B cell (primary cell): ENCODE measurements at regions not wholly inside any gene's neighbourhood (a gene's known extent, or its start where the extent isn't known, plus 50 kb on each side); places are given as distances from the start of the nearest gene placed in this dataset.
"Not testable (repeated sequence)": the region's sequence is repeated elsewhere in the genome, so short reads cannot be mapped to it uniquely, and the experiment has no call there.

Experiments used
- ATAC-seq: fragments of 200-7000 bp; cut with Tn5 transposase; one replicate; pipeline ENCODE4 v1.10.0; 2021; ENCODE audit warnings: low read depth, mild to moderate bottlenecking, moderate number of reproducible peaks, moderate library complexity
- CTCF ChIA-PET: fragments of 350-600 bp; sonication (Branson Sonifier 250); formaldehyde crosslinking; loops from one replicate; lab custom pipeline; 2021; ENCODE audit warnings: antibody characterized with exemption, inconsistent platforms; lab: Charles Lee
- POLR2A ChIA-PET: fragments of 350-600 bp; sonication (Branson Sonifier 250); formaldehyde crosslinking; loops from one replicate; lab custom pipeline; 2021; ENCODE audit warnings: antibody characterized with exemption; lab: Charles Lee
- DNase-seq: peaks from one replicate; pipeline ENCODE4 v3.0.0; 2013
- H2AFZ ChIP-seq: 2 replicates; pipeline ENCODE4 v1.6.1; 2012; ENCODE audit warnings: mild to moderate bottlenecking, low read depth, low read length; ENCODE audit not compliant: insufficient read depth, poor library complexity, severe bottlenecking
- H3K27ac ChIP-seq, 2 donors: 1 replicate in 1 of 2; 2 replicates in 1 of 2; pipeline ENCODE4 v1.5.1; 2012 to 2013; ENCODE audit warnings: low read length in 2 of 2, mild to moderate bottlenecking in 2 of 2, moderate library complexity in 1 of 2
- H3K27me3 ChIP-seq, 4 experiments: fragments of 200-600 bp in 1 of 4; sonication (generic) in 1 of 4; replicated peaks in 1 of 4; 1 replicate in 2 of 4; 2 replicates in 2 of 4; pipeline versions ENCODE4 v1.6.1 to v1.7.0; 2013 to 2016; ENCODE audit warnings: low read length in 3 of 4, mild to moderate bottlenecking in 2 of 4, mixed read lengths in 1 of 4, moderate library complexity in 1 of 4; ENCODE audit not compliant: insufficient read depth in 4 of 4, control insufficient read depth in 3 of 4; ENCODE audit errors: control extremely low read depth in 1 of 4
- H3K36me3 ChIP-seq, 2 experiments: replicated peaks in 1 of 2; 1 replicate in 1 of 2; 2 replicates in 1 of 2; pipeline versions ENCODE4 v1.6.1 to v1.7.1; 2013; ENCODE audit warnings: low read length in 1 of 2; ENCODE audit not compliant: insufficient read depth in 2 of 2, control insufficient read depth in 1 of 2; ENCODE audit errors: control extremely low read depth in 1 of 2, extremely low read depth in 1 of 2
- H3K4me1 ChIP-seq, 2 donors: fragments of 200-600 bp in 1 of 2; sonication (generic) in 1 of 2; 1 replicate in 1 of 2; 2 replicates in 1 of 2; pipeline versions ENCODE4 v1.5.1 to v1.6.1; 2013 to 2017; ENCODE audit warnings: low read length in 2 of 2; ENCODE audit not compliant: control insufficient read depth in 2 of 2, insufficient read depth in 2 of 2
- H3K4me2 ChIP-seq: replicated peaks from 2 replicates; pipeline ENCODE3; 2012; ENCODE audit warnings: mild to moderate bottlenecking, low read depth, low read length; ENCODE audit not compliant: poor library complexity, severe bottlenecking
- H3K4me3 ChIP-seq, 5 experiments: fragments of 200-600 bp in 1 of 5; sonication (generic) in 1 of 5; 1 replicate in 3 of 5; 2 replicates in 2 of 5; pipeline versions ENCODE4 v1.5.1 to v1.7.0; 2011 to 2016; ENCODE audit warnings: low read length in 4 of 5, mild to moderate bottlenecking in 4 of 5, low read depth in 2 of 5, control low read depth in 1 of 5, moderate library complexity in 1 of 5; ENCODE audit not compliant: insufficient read depth in 1 of 5; ENCODE audit errors: control extremely low read depth in 1 of 5, extremely low read depth in 1 of 5
- H3K79me2 ChIP-seq: fragments of 200-600 bp; sonication (generic); one replicate; pipeline ENCODE4 v1.6.0; 2016; ENCODE audit warnings: low read length; ENCODE audit not compliant: control insufficient read depth, insufficient read depth
- H3K9ac ChIP-seq: fragments of 200-600 bp; sonication (generic); 2 replicates; pipeline ENCODE4 v1.6.1; 2017; ENCODE audit warnings: mild to moderate bottlenecking, low read length, moderate library complexity
- H3K9me3 ChIP-seq, 3 donors: one replicate each; pipeline versions ENCODE4 v1.6.1 to v1.7.1; 2013; ENCODE audit warnings: low read length in 2 of 3; ENCODE audit not compliant: control insufficient read depth in 2 of 3, insufficient read depth in 1 of 3; ENCODE audit errors: control extremely low read depth in 1 of 3
- H4K20me1 ChIP-seq: 2 replicates; pipeline ENCODE4 v1.6.0; 2012; ENCODE audit warnings: mild to moderate bottlenecking, low read length; ENCODE audit not compliant: insufficient read depth, control insufficient read depth, poor library complexity, severe bottlenecking
- H3K27ac Mint-ChIP-seq: one replicate; pipeline ENCODE4 v1.8.0; 2021; ENCODE audit warnings: mixed read lengths
- H3K27me3 Mint-ChIP-seq: one replicate; pipeline ENCODE4 v1.8.0; 2021; ENCODE audit warnings: mixed read lengths
- H3K4me1 Mint-ChIP-seq: one replicate; pipeline ENCODE4 v1.8.0; 2021; ENCODE audit warnings: mixed read lengths
- H3K4me3 Mint-ChIP-seq: one replicate; pipeline ENCODE4 v1.8.0; 2021; ENCODE audit warnings: mixed read lengths
- H3K9me3 Mint-ChIP-seq: one replicate; pipeline ENCODE4 v1.8.0; 2022; ENCODE audit warnings: mixed read lengths; ENCODE audit not compliant: insufficient read depth
- EZH2 ChIP-seq: IDR thresholded peaks from 2 replicates; pipeline ENCODE4 v1.6.1; 2012; ENCODE audit warnings: borderline replicate concordance, low read depth, mild to moderate bottlenecking, moderate library complexity, low read length; ENCODE audit not compliant: insufficient read depth, poor library complexity, severe bottlenecking
- WGBS: methylation state at CpG from one replicate; pipeline ENCODE4 v1.1.5; 2013; ENCODE audit warnings: missing lambda C conversion rate; ENCODE audit not compliant: insufficient coverage; 5-methylcytosine and 5-hydroxymethylcytosine counted together
- intact Hi-C: fragments of 100-400 bp; cut with micrococcal nuclease; formaldehyde crosslinking; loops from one replicate; pipeline ENCODE4 v1.10.0; 2022
- TF ChIP-seq, protein P1 (sequence below): fragments of 200-600 bp; IDR thresholded peaks from one replicate; pipeline ENCODE4 v1.8.0; 2022; ENCODE audit warnings: antibody characterized with exemption, mild to moderate bottlenecking

DNA sequence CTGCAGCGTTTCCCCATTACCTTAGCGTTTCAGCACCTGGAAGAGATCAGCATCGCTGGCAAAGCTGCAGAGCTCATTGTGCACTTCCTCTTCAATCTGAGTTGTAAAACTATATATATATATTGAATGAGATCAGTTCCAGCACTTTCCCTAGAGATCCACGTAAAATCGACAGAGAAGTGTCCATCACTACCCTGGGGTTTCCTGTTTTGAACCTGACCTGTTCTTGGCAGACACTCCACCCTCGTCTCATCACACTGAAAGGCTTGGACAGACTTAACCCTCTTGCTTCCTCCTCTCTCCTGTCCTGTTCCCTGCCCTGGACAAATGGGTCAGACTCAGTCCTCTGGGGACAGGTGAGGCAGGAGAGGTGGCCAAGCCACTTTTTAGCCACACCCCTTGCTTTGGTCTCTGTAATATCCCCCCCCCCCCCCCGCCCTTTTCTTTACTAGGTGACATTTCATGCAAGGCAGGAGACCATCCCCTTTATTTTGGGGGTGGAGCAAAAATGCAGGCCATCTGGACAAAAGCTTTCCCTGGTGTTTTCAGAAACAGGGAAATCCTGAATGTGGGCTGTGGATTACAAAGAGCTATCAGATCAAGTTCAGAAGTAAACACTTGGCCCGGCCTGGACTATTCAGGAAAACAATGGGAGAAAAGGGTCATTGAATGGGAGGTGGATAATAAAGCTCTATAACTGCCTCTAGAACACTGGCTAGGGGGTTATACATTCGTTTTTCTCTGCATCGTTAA is 83.7 kb upstream of the KDM7A start:
- no peak overlapping the region for H3K4me3 Mint-ChIP-seq
- H3K79me2 ChIP-seq: no peaks in the 10 kb centered on the region
- no peak overlapping the region for H3K27ac ChIP-seq
- WGBS: 9% methylated on average over 3 of the region's 10 CpGs
- H4K20me1 ChIP-seq: no peaks in the 10 kb centered on the region
- ChIA-PET POLR2A (no interaction called here), CTCF (no interaction called here)
- intact Hi-C loops: no loop called here
- DNase-seq (no peak), ATAC-seq (no peak)
- peaks cover 11% of the 10 kb centered on the region for H3K27me3 Mint-ChIP-seq
- no peaks in the 10 kb centered on the region for H3K36me3 ChIP-seq
- no peak overlapping the region for H3K27ac Mint-ChIP-seq
- H3K9ac ChIP-seq: no peak overlapping the region
- H2AFZ ChIP-seq: no peak overlapping the region
- H3K4me1 Mint-ChIP-seq: no peaks in the 10 kb centered on the region
- no peaks in the 10 kb centered on the region for H3K4me1 ChIP-seq
- H3K9me3 ChIP-seq: peaks cover 0 to 4% (median 4%) of the 10 kb centered on the region in 3 donors
- TF ChIP-seq, protein P1, sequence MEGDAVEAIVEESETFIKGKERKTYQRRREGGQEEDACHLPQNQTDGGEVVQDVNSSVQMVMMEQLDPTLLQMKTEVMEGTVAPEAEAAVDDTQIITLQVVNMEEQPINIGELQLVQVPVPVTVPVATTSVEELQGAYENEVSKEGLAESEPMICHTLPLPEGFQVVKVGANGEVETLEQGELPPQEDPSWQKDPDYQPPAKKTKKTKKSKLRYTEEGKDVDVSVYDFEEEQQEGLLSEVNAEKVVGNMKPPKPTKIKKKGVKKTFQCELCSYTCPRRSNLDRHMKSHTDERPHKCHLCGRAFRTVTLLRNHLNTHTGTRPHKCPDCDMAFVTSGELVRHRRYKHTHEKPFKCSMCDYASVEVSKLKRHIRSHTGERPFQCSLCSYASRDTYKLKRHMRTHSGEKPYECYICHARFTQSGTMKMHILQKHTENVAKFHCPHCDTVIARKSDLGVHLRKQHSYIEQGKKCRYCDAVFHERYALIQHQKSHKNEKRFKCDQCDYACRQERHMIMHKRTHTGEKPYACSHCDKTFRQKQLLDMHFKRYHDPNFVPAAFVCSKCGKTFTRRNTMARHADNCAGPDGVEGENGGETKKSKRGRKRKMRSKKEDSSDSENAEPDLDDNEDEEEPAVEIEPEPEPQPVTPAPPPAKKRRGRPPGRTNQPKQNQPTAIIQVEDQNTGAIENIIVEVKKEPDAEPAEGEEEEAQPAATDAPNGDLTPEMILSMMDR: no peak
- no peak for TF ChIP-seq EZH2
- H3K27me3 ChIP-seq: peaks cover 0 to 7% (median 0%) of the 10 kb centered on the region in 4 experiments
- H3K4me2 ChIP-seq: no peak overlapping the region
- H3K9me3 Mint-ChIP-seq: peaks cover 7% of the 10 kb centered on the region
- H3K4me3 ChIP-seq: no peak overlapping the region

DNA sequence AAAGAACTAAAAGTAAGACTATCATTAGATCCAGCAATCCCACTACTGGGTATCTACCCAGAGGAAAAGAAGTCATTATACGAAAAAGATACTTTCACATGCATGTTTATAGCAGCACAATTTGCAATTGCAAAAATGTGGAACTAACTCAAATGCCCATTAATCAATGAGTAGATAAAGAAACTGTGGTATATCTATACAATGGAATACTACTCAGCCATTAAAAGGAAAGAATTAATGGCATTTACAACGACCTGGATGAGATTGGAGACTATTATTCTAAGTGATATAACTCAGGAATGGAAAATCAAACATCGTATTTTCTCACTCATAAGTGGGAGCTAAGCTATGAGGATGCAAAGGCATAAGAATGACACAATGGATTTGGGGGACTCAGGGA is 80.5 kb upstream of the KDM7A start:
- CTCF ChIA-PET, DNase-seq, H3K9me3 ChIP-seq, H3K27me3 ChIP-seq, H3K27ac Mint-ChIP-seq, H2AFZ ChIP-seq, H3K4me3 Mint-ChIP-seq, H3K9ac ChIP-seq, H4K20me1 ChIP-seq, ATAC-seq, intact Hi-C loops, H3K36me3 ChIP-seq, POLR2A ChIA-PET, H3K79me2 ChIP-seq, H3K4me1 ChIP-seq, H3K4me2 ChIP-seq, H3K27ac ChIP-seq, H3K9me3 Mint-ChIP-seq, H3K4me3 ChIP-seq: not testable (repeated sequence)
- peaks cover 10% of the 10 kb centered on the region for H3K4me1 Mint-ChIP-seq
- no CpG with 5 or more reads among the region's 3 CpGs for WGBS
- H3K27me3 Mint-ChIP-seq: peaks cover 11% of the 10 kb centered on the region

DNA sequence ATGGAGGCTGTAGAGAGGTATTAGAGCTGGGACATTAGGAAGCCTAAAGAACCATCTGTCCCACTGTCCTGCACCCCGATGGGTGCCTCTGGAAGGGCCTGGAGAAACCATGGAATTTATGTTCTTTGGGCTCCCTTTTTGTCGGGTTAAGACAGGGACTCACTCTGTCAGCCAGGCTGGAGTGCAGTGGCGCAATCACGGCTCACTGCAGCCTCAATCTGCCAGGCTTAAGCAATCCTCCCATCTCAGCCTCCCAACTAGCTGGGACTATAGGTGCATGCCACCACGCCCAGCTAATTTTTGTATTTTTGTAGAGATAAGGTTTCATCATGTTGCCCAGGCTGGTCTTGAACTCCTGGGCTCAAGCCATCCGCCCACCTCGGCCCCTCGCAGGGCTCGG is 78.2 kb upstream of the KDM7A start:
- POLR2A ChIA-PET, H3K27ac Mint-ChIP-seq: not testable (repeated sequence)
- 94% methylated on average over 9 of the region's 9 CpGs for WGBS

More for the DNA sequence above, 78.2 kb upstream of the KDM7A start:
- H3K27me3 Mint-ChIP-seq: peaks cover 11% of the 10 kb centered on the region
- H3K4me2 ChIP-seq, H3K4me1 ChIP-seq, H3K9me3 Mint-ChIP-seq, H3K27ac ChIP-seq, H3K9ac ChIP-seq, H3K79me2 ChIP-seq, H3K4me3 ChIP-seq, CTCF ChIA-PET, H4K20me1 ChIP-seq, H3K27me3 ChIP-seq, intact Hi-C loops, H2AFZ ChIP-seq, DNase-seq, ATAC-seq, H3K36me3 ChIP-seq, H3K4me3 Mint-ChIP-seq, H3K9me3 ChIP-seq: not testable (repeated sequence)
- H3K4me1 Mint-ChIP-seq: peaks cover 10% of the 10 kb centered on the region
